A549 (cell line): ENCODE measurements at regions not wholly inside any gene's neighbourhood (a gene's known extent, or its start where the extent isn't known, plus 50 kb on each side); places are given as distances from the start of the nearest gene placed in this dataset.

Experiments used
- ATAC-seq, 2 experiments: fragments of 200-7000 bp in 1 of 2; fragments of >200 bp in 1 of 2; cut with Nextera tagmentation in 1 of 2; cut with Tn5 transposase in 1 of 2; 3 replicates each; pipeline versions ENCODE4 v1.8.0 to v1.9.1; 2018 to 2020; ENCODE audit warnings: mild to moderate bottlenecking in 1 of 2, moderate library complexity in 1 of 2
- CTCF ChIA-PET: fragments of 300-600 bp; sonication (Branson Sonifier 250); formaldehyde crosslinking; extraction: SDS; loops from one replicate; lab custom pipeline; 2021; ENCODE audit warnings: antibody characterized with exemption, inconsistent platforms; lab: Yijun Ruan, JAX
- POLR2A ChIA-PET: fragments of 350-600 bp; formaldehyde crosslinking; extraction: SDS; loops from one replicate; lab custom pipeline; 2021; ENCODE audit warnings: antibody characterized with exemption, inconsistent platforms; lab: Yijun Ruan, JAX
- DNase-seq, 2 experiments: peaks; one replicate each; pipeline versions ENCODE4 v3.0.0 to v3.0.0-alpha.2; 2011 to 2016; ENCODE audit warnings: low read depth in 1 of 2, low spot score in 1 of 2
- FAIRE-seq: peaks from 2 replicates; lab custom pipeline; 2011; peaks lifted over from hg19 to GRCh38; lab: Jason Lieb, UNC
- H3K27ac ChIP-seq, 2 experiments: fragments of >200 bp; sonication (Bioruptor Twin); formaldehyde crosslinking; 3 replicates each; pipeline ENCODE4 v1.5.1; 2016 to 2017
- H3K4me1 ChIP-seq: fragments of >200 bp; sonication (Bioruptor Twin); formaldehyde crosslinking; 3 replicates; pipeline ENCODE4 v1.6.1; 2016
- H3K4me2 ChIP-seq: fragments of >200 bp; sonication (Bioruptor Twin); formaldehyde crosslinking; 3 replicates; pipeline ENCODE4 v1.6.1; 2016
- H3K4me3 ChIP-seq: fragments of >200 bp; sonication (Bioruptor Twin); formaldehyde crosslinking; 3 replicates; pipeline ENCODE4 v1.5.1; 2016
- H3K9me3 ChIP-seq: fragments of >200 bp; sonication (Bioruptor Twin); formaldehyde crosslinking; 3 replicates; pipeline ENCODE4 v1.6.1; 2016
- BHLHE40 ChIP-seq: IDR thresholded peaks from 2 replicates; pipeline ENCODE4 v1.6.1; 2012; ENCODE audit warnings: low read depth, low read length, inconsistent platforms
- CTCF ChIP-seq: fragments of >200 bp; sonication (Bioruptor Twin); formaldehyde crosslinking; IDR thresholded peaks from 3 replicates; pipeline ENCODE4 v1.5.1; 2016
- ELK1 ChIP-seq: fragments of 150-350 bp; IDR thresholded peaks from 2 replicates; pipeline ENCODE4 v1.6.1; 2014; ENCODE audit warnings: low read depth, mild to moderate bottlenecking, low read length
- ESRRA ChIP-seq: fragments of 150-350 bp; IDR thresholded peaks from 2 replicates; pipeline ENCODE4 v1.6.1; 2014; ENCODE audit warnings: mild to moderate bottlenecking, low read length, borderline replicate concordance
- FOXS1 ChIP-seq: fragments of 250-450 bp; sonication (Bioruptor Pico); IDR thresholded peaks from 2 replicates; pipeline ENCODE4 v1.5.0; 2020; ENCODE audit warnings: mild to moderate bottlenecking, moderate library complexity
- GATA3 ChIP-seq: IDR thresholded peaks from 2 replicates; pipeline ENCODE4 v1.6.1; 2012; ENCODE audit warnings: borderline replicate concordance
- HOXA7 ChIP-seq: fragments of 250-450 bp; sonication (Bioruptor Pico); IDR thresholded peaks from 2 replicates; pipeline ENCODE4 v1.5.0; 2020; ENCODE audit warnings: mild to moderate bottlenecking, moderate library complexity
- HOXB5 ChIP-seq: fragments of 250-450 bp; sonication (Bioruptor Pico); IDR thresholded peaks from 2 replicates; pipeline ENCODE4 v1.5.0; 2020; ENCODE audit warnings: mild to moderate bottlenecking, moderate library complexity
- JUN ChIP-seq, 2 experiments: fragments of >200 bp; sonication (Bioruptor Twin); formaldehyde crosslinking; IDR thresholded peaks; 2 replicates in 1 of 2; 3 replicates in 1 of 2; pipeline ENCODE4 v1.6.1; 2016 to 2017
- KDM1A ChIP-seq: fragments of 200-600 bp; sonication (generic); IDR thresholded peaks from 2 replicates; pipeline ENCODE4 v1.6.1; 2016; ENCODE audit warnings: low read depth, mild to moderate bottlenecking
- KDM5A ChIP-seq: fragments of 200-600 bp; sonication (generic); IDR thresholded peaks from 2 replicates; pipeline ENCODE4 v1.6.1; 2016; ENCODE audit warnings: antibody characterized with exemption, mild to moderate bottlenecking
- MAFK ChIP-seq: fragments of 450-650 bp; IDR thresholded peaks from 2 replicates; pipeline ENCODE4 v1.6.1; 2014; ENCODE audit not compliant: partially characterized antibody
- MAZ ChIP-seq: fragments of 150-350 bp; IDR thresholded peaks from 2 replicates; pipeline ENCODE4 v1.6.1; 2014; ENCODE audit warnings: antibody characterized with exemption, low read depth, low read length, borderline replicate concordance
- MYC ChIP-seq: IDR thresholded peaks from 2 replicates; pipeline ENCODE4 v1.6.1; 2012; ENCODE audit warnings: mild to moderate bottlenecking, inconsistent platforms, low read length, improper control_type of control experiment, borderline replicate concordance
- PHF8 ChIP-seq: fragments of 200-600 bp; sonication (generic); IDR thresholded peaks from 2 replicates; pipeline ENCODE4 v1.6.1; 2016; ENCODE audit warnings: low read depth, mild to moderate bottlenecking, antibody characterized with exemption, moderate library complexity, borderline replicate concordance
- RFX5 ChIP-seq: fragments of 450-650 bp; IDR thresholded peaks from 2 replicates; pipeline ENCODE4 v1.7.1; 2014; ENCODE audit warnings: antibody characterized with exemption, mild to moderate bottlenecking, moderate library complexity
- SMC3 ChIP-seq: fragments of >200 bp; sonication (Bioruptor Twin); formaldehyde crosslinking; IDR thresholded peaks from 3 replicates; pipeline ENCODE4 v1.6.1; 2018; ENCODE audit warnings: inconsistent platforms
- TFCP2L1 ChIP-seq: fragments of 250-450 bp; sonication (Bioruptor Pico); IDR thresholded peaks from 2 replicates; pipeline ENCODE4 v1.5.0; 2021; ENCODE audit warnings: mild to moderate bottlenecking
- ZFP36 ChIP-seq: fragments of 450-650 bp; IDR thresholded peaks from 2 replicates; pipeline ENCODE4 v1.6.1; 2014; ENCODE audit warnings: borderline replicate concordance; ENCODE audit not compliant: partially characterized antibody
- WGBS: methylation state at CpG from one replicate; pipeline ENCODE4 v1.1.6; 2017; ENCODE audit errors: missing lambda C conversion rate; 5-methylcytosine and 5-hydroxymethylcytosine counted together
- TF ChIP-seq, protein P1 (sequence below): fragments of 200-600 bp; sonication (generic); IDR thresholded peaks from 2 replicates; pipeline ENCODE4 v1.6.1; 2016; ENCODE audit warnings: antibody characterized with exemption, mild to moderate bottlenecking, moderate library complexity

GRCh38 chr14:62027958-62028357 is 265.7 kb downstream of the SNAPC1 start:
- Histone ChIP-seq H3K4me3 (no peak overlapping the region), H3K27ac (no peak overlapping the region), H3K9me3 (0 out of 3 replicates have a peak, but pooled peaks cover 5% of the 10 kb centered on the region), H3K4me2 (no peak overlapping the region), H3K4me1 (no peaks in the 10 kb centered on the region)
- CTCF ChIA-PET, result no interaction called here
- POLR2A ChIA-PET, result no interaction called here
- TF ChIP-seq JUN (IDR thresholded peaks at IDR 0.05), result no peak
- no peak for TF ChIP-seq MYC
- peak; percentile 65 for TF ChIP-seq MAFK
- 46% methylated on average over 2 of the region's 2 CpGs for WGBS
- DNase-seq (no peak), FAIRE-seq (no peak), ATAC-seq (no peak)

GRCh38 chr14:62029569-62029924 is 267.3 kb downstream of the SNAPC1 start:
- TF ChIP-seq ELK1, result no peak
- TF ChIP-seq RFX5, result no peak
- no peak for TF ChIP-seq SMC3
- TF ChIP-seq CTCF, result no peak
- TF ChIP-seq BHLHE40, result no peak
- TF ChIP-seq ESRRA, result no peak
- TF ChIP-seq PHF8, result no peak
- TF ChIP-seq KDM5A, result no peak
- CTCF ChIA-PET, result no interaction called here
- FAIRE-seq (no peak), DNase-seq (no peak), ATAC-seq (no peak)
- H3K4me1 ChIP-seq, result no peaks in the 10 kb centered on the region
- 0 out of 3 replicates have a peak, but pooled peaks cover 5% of the 10 kb centered on the region for H3K9me3 ChIP-seq
- POLR2A ChIA-PET, result no interaction called here
- no peak overlapping the region for H3K4me2 ChIP-seq
- H3K27ac ChIP-seq, result no peak overlapping the region
- no peak overlapping the region for H3K4me3 ChIP-seq
- 7% methylated on average over 2 of the region's 2 CpGs for WGBS

DNA sequence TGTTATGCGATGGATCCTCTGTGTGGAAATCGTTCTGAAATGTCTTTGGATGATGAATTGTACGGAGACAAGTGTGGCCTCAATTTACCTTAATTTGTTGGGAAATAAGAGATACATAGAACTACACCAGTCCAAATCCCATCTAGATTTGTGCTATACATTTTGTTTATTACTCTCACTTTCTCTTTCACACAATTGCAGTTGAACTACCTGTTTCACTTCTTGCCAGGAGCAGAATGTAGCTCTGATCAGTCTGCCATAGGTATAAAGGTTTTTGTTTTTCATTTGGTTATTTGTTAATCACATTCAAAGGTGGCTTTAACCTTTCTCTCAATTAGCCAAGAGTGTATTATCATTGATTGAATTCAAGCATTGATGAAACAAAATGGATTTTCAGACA is 268.2 kb downstream of the SNAPC1 start:
- no peak overlapping the region for H3K4me2 ChIP-seq
- WGBS, result 26% methylated on average over 3 of the region's 3 CpGs
- ATAC-seq (no peak), FAIRE-seq (no peak), DNase-seq (no peak)
- H3K4me1 ChIP-seq, result no peaks in the 10 kb centered on the region
- H3K4me3 ChIP-seq, result no peak overlapping the region
- no peak overlapping the region for H3K27ac ChIP-seq
- POLR2A ChIA-PET, result no interaction called here
- TF ChIP-seq GATA3 (no peak), HOXA7 (CRISPR knock-in tag) (no peak), KDM5A (no peak), HOXB5 (no peak), ZFP36 (no peak), SMC3 (no peak), FOXS1 (CRISPR knock-in tag) (no peak), TFCP2L1 (CRISPR knock-in tag) (no peak), KDM1A (no peak), PHF8 (no peak), MAZ (no peak)
- TF ChIP-seq, protein P1, sequence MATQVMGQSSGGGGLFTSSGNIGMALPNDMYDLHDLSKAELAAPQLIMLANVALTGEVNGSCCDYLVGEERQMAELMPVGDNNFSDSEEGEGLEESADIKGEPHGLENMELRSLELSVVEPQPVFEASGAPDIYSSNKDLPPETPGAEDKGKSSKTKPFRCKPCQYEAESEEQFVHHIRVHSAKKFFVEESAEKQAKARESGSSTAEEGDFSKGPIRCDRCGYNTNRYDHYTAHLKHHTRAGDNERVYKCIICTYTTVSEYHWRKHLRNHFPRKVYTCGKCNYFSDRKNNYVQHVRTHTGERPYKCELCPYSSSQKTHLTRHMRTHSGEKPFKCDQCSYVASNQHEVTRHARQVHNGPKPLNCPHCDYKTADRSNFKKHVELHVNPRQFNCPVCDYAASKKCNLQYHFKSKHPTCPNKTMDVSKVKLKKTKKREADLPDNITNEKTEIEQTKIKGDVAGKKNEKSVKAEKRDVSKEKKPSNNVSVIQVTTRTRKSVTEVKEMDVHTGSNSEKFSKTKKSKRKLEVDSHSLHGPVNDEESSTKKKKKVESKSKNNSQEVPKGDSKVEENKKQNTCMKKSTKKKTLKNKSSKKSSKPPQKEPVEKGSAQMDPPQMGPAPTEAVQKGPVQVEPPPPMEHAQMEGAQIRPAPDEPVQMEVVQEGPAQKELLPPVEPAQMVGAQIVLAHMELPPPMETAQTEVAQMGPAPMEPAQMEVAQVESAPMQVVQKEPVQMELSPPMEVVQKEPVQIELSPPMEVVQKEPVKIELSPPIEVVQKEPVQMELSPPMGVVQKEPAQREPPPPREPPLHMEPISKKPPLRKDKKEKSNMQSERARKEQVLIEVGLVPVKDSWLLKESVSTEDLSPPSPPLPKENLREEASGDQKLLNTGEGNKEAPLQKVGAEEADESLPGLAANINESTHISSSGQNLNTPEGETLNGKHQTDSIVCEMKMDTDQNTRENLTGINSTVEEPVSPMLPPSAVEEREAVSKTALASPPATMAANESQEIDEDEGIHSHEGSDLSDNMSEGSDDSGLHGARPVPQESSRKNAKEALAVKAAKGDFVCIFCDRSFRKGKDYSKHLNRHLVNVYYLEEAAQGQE, result no peak
- CTCF ChIA-PET, result no interaction called here
- H3K9me3 ChIP-seq, result 0 out of 3 replicates have a peak, but pooled peaks cover under 1% of the 10 kb centered on the region
